ENCODE measurements at regions not wholly inside any gene's neighbourhood (a gene's known extent, or its start where the extent isn't known, plus 50 kb on each side); places are given as distances from the start of the nearest gene placed in this dataset.
"Not testable (repeated sequence)": the region's sequence is repeated elsewhere in the genome, so short reads cannot be mapped to it uniquely, and the experiment has no call there.

DNA sequence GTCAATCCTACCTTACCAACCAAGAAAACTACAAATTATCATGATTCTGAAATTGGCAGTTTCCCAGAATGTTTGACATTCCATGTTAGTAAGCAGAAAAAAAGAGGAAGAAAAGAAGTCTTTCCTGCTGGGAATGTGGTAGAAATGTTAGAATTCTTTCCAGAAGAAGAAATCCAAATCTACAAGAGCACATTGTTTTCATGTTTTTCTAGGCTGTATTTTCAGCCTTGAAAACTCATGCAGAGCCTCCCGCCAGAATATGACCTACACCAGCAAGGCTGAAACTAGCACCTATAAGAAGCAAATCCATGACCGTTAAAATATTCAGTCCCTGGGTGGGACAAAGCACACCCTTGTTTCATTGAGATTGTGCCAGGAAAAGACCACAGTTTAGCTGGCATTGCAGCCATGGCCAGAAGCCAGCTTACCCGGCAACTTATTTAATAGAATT, 259.4 kb downstream of the GJA1 start:
- Histone ChIP-seq H3K9me3 (ENCODE audit: control insufficient read depth, low read length) (no peaks in the 10 kb centered on the region), H3K4me1 (ENCODE audit: control insufficient read depth, insufficient read depth, low read length) (no peaks in the 10 kb centered on the region), H3K27ac (ENCODE audit: low read length) (no peak overlapping the region), H3K4me3 (ENCODE audit: low read length) (no peak overlapping the region), H3K27me3 (ENCODE audit: control insufficient read depth, insufficient read depth) (no peaks in the 10 kb centered on the region)
- intact Hi-C loops (cut with DNase I) = no loop called here
- DNase-seq = peak in 1 of 3 donors; percentile 26
- no peak for ATAC-seq
- WGBS = 42% methylated on average over 3 of the region's 3 CpGs

DNA sequence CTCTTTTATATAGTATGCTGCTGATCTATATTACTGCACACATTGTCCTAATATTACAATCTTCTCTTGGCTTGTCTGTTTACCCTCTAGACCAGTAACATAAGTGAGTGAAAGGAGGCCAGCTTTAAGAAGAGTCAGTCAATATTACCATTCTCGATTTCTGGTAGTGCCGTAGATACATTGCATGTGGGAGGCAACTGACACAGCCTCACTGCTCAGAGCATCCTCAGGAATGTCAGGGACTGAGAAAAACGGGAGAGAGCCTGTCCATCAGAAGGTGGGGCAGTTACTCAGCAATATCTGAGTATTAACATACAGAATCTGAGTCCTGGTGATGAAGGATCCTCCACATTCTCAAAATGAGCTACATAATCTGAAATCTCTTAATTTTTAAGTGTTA, 259.9 kb downstream of the GJA1 start:
- H3K9me3 ChIP-seq (ENCODE audit: control insufficient read depth, low read length) = no peaks in the 10 kb centered on the region
- no peak for ATAC-seq
- H3K27ac ChIP-seq (ENCODE audit: low read length) = no peak overlapping the region
- no peak overlapping the region for H3K4me3 ChIP-seq (ENCODE audit: low read length)
- intact Hi-C loops (cut with DNase I) = no loop called here
- no peak for DNase-seq
- H3K27me3 ChIP-seq (ENCODE audit: control insufficient read depth, insufficient read depth) = no peaks in the 10 kb centered on the region
- WGBS = 53% methylated on average over 3 of the region's 3 CpGs
- H3K4me1 ChIP-seq (ENCODE audit: control insufficient read depth, insufficient read depth, low read length) = no peaks in the 10 kb centered on the region

DNA sequence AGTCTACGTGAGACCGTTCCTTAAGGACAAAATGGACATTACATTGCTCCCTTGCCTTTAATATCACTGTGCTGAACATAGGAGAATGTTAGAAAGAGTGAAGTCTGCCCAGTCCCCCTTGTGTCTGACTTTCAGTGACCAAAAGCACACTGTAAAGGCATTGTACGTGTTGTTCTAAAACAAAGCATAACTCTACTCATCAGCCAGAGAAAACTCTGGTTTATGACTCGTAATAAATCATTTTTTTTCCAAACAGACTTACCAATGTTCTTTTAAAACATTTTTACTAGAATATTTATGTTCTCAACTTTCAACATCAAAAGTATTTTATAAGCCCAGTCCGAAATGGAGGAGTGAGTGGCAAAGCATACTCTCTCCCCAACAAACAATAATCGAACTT, 262.5 kb downstream of the GJA1 start:
- ATAC-seq (no peak), DNase-seq (no peak)
- no peaks in the 10 kb centered on the region for H3K27me3 ChIP-seq (ENCODE audit: control insufficient read depth, insufficient read depth)
- WGBS = 53% methylated on average over 6 of the region's 6 CpGs
- H3K27ac ChIP-seq (ENCODE audit: low read length) = no peak overlapping the region
- intact Hi-C loops (cut with DNase I) = no loop called here
- no peak overlapping the region for H3K4me3 ChIP-seq (ENCODE audit: low read length)
- no peaks in the 10 kb centered on the region for H3K9me3 ChIP-seq (ENCODE audit: control insufficient read depth, low read length)
- no peaks in the 10 kb centered on the region for H3K4me1 ChIP-seq (ENCODE audit: control insufficient read depth, insufficient read depth, low read length)

- Histone ChIP-seq H3K27me3 (ENCODE audit: control insufficient read depth, insufficient read depth) (no peaks in the 10 kb centered on the region), H3K4me3 (ENCODE audit: low read length) (no peak overlapping the region), H3K27ac (ENCODE audit: low read length) (no peak overlapping the region), H3K9me3 (ENCODE audit: control insufficient read depth, low read length) (no peaks in the 10 kb centered on the region), H3K4me1 (ENCODE audit: control insufficient read depth, insufficient read depth, low read length) (no peaks in the 10 kb centered on the region)
- intact Hi-C loops (cut with DNase I) = no loop called here
- DNase-seq = no peak
- ATAC-seq = no peak
These were observed 263.2 kb downstream of the GJA1 start for GRCh38 chr6:121698617-121699016.

DNA sequence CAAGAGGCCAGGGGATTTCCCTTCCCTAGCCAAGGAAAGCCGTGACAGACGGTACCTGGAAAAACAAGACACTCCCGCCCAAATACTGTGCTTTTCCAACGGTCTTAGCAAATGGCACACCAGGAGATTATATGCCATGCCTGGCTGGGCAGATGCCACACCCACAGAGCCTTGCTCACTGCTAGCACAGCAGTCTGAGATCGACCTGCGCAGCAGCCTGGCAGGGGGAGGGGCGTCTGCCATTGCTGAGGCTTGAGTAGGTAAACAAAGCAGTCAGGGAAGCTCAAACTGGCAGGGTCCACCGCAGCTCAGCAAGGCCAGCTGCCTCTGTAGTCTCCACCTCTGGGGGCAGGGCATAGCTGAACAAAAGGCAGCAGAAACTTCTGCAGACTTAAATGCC, 267.7 kb downstream of the GJA1 start:
- H3K4me3 ChIP-seq (ENCODE audit: low read length); H3K4me1 ChIP-seq (ENCODE audit: control insufficient read depth, insufficient read depth, low read length); H3K27me3 ChIP-seq (ENCODE audit: control insufficient read depth, insufficient read depth); intact Hi-C loops (cut with DNase I); H3K27ac ChIP-seq (ENCODE audit: low read length); ATAC-seq; H3K9me3 ChIP-seq (ENCODE audit: control insufficient read depth, low read length): not testable (repeated sequence)
- peak in 1 of 3 donors; percentile 17 for DNase-seq
- WGBS = 85% methylated on average over 8 of the region's 8 CpGs

DNA sequence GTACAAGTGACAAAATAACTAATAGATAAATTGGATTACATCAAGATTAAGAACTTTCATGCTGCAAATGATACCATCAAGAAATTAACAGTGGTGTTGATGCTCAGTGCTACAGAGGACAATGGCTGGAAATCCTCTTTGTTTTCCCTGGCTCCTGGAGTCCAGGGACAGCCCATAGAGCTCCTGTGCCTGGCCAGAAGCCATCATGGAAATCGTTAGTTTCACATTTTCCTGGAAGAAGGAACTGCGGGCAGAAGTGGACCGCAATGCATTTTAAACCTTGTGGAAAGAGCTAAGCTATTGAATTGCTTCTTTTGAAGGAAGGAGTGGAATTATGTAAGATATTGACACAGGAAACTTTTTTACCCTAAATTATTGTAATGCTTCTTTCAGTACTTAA, 276.0 kb downstream of the GJA1 start:
- peak in 2 of 3 donors; percentile 18 to 26 for DNase-seq
- Histone ChIP-seq H3K4me3 (ENCODE audit: low read length) (no peak overlapping the region), H3K4me1 (ENCODE audit: control insufficient read depth, insufficient read depth, low read length) (no peaks in the 10 kb centered on the region), H3K9me3 (ENCODE audit: control insufficient read depth, low read length) (no peaks in the 10 kb centered on the region), H3K27ac (ENCODE audit: low read length) (no peak overlapping the region), H3K27me3 (ENCODE audit: control insufficient read depth, insufficient read depth) (no peaks in the 10 kb centered on the region)
- WGBS = 57% methylated on average over 3 of the region's 3 CpGs
- ATAC-seq = peak; percentile 61 to 96
- intact Hi-C loops (cut with DNase I) = no loop called here

DNA sequence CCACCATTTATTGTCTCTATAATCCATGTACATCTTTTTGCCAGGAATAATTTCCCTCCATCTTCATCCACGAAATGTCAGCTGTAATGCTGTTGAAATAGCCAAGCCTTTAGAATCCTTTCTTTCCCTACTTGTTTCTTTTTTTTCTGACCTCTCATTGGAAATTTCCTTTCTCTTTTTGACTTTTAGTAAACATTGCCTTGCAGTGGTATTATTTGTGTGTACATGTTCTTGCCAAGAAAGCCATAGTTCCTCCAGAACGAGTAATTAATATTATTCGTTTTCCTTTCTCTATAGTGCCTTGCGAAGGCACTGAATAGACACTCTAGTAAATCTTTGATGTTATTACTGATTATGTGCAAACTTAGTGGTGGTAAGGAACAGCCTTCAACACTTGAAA, 282.2 kb downstream of the GJA1 start:
- Histone ChIP-seq H3K9me3 (ENCODE audit: control insufficient read depth, low read length) (no peaks in the 10 kb centered on the region), H3K4me1 (ENCODE audit: control insufficient read depth, insufficient read depth, low read length) (no peaks in the 10 kb centered on the region), H3K27me3 (ENCODE audit: control insufficient read depth, insufficient read depth) (no peaks in the 10 kb centered on the region), H3K27ac (ENCODE audit: low read length) (no peak overlapping the region), H3K4me3 (ENCODE audit: low read length) (no peak overlapping the region)
- no peak for ATAC-seq
- intact Hi-C loops (cut with DNase I) = no loop called here
- DNase-seq = no peak
- WGBS = 87% methylated on average over 4 of the region's 4 CpGs

- WGBS = 88% methylated on average over 1 of the region's 1 CpG
- DNase-seq; H3K27ac ChIP-seq (ENCODE audit: low read length); H3K27me3 ChIP-seq (ENCODE audit: control insufficient read depth, insufficient read depth); H3K4me3 ChIP-seq (ENCODE audit: low read length); H3K9me3 ChIP-seq (ENCODE audit: control insufficient read depth, low read length); intact Hi-C loops (cut with DNase I); ATAC-seq; H3K4me1 ChIP-seq (ENCODE audit: control insufficient read depth, insufficient read depth, low read length): not testable (repeated sequence)
These were observed 285.4 kb downstream of the GJA1 start for GRCh38 chr6:121720867-121721266.

DNA sequence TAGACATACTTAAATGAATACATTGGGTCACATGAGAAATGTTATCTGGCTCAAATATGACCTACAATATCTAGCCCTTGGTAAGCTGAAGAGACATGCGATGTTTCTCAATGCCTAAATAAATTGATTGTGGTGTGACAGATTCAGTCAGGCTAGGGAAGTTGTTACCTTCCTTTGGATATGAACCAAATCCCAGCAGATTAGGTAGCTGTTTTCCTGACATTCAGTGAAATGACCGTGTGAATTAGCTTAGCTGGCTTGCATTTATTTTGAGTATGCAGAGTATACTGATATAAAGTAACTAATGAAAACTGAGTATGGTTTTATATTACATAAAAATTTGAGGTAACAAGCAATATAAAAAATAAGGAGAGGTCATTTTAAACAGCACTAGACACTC, 288.2 kb downstream of the GJA1 start:
- WGBS = 53% methylated on average over 2 of the region's 2 CpGs
- no peak for DNase-seq
- no peak overlapping the region for H3K4me3 ChIP-seq (ENCODE audit: low read length)
- H3K27ac ChIP-seq (ENCODE audit: low read length) = no peak overlapping the region
- H3K9me3 ChIP-seq (ENCODE audit: control insufficient read depth, low read length) = no peaks in the 10 kb centered on the region
- no peaks in the 10 kb centered on the region for H3K4me1 ChIP-seq (ENCODE audit: control insufficient read depth, insufficient read depth, low read length)
- no peaks in the 10 kb centered on the region for H3K27me3 ChIP-seq (ENCODE audit: control insufficient read depth, insufficient read depth)
- no peak for ATAC-seq
- intact Hi-C loops (cut with DNase I) = no loop called here

GRCh38 chr6:121724576-121724975, 289.1 kb downstream of the GJA1 start:
- 65% methylated on average over 2 of the region's 2 CpGs for WGBS
- no peak for ATAC-seq

DNA sequence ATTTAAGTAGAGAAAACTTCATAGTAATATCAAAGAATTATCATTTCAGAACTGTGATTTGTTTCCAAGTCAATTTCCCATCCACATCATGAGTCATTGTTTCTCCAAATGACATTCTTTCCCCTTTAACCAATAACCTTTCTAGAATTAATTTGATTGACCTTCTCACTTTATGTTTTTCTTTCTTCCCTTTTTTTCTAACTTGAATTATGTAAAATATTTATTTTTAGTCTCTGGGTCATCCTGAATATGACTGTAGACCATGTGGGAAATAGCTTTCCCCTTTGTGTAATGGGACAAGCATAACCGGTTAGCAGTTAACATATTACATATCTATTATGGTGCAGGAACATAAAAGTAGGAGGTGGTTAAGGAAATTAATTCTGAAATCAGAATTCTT, 291.1 kb downstream of the GJA1 start:
- Histone ChIP-seq H3K9me3 (ENCODE audit: control insufficient read depth, low read length) (no peaks in the 10 kb centered on the region), H3K4me3 (ENCODE audit: low read length) (no peak overlapping the region), H3K27me3 (ENCODE audit: control insufficient read depth, insufficient read depth) (no peaks in the 10 kb centered on the region), H3K27ac (ENCODE audit: low read length) (no peak overlapping the region), H3K4me1 (ENCODE audit: control insufficient read depth, insufficient read depth, low read length) (no peaks in the 10 kb centered on the region)
- ATAC-seq = no peak
- no peak for DNase-seq
- 56% methylated on average over 1 of the region's 1 CpG for WGBS
- intact Hi-C loops (cut with DNase I) = no loop called here

More at GRCh38 chr6:121724576-121724975, 289.1 kb downstream of the GJA1 start:
- H3K27ac ChIP-seq (ENCODE audit: low read length) = no peak overlapping the region
- no peak for DNase-seq
- no peaks in the 10 kb centered on the region for H3K27me3 ChIP-seq (ENCODE audit: control insufficient read depth, insufficient read depth)
- no peaks in the 10 kb centered on the region for H3K4me1 ChIP-seq (ENCODE audit: control insufficient read depth, insufficient read depth, low read length)
- H3K4me3 ChIP-seq (ENCODE audit: low read length) = no peak overlapping the region
- no peaks in the 10 kb centered on the region for H3K9me3 ChIP-seq (ENCODE audit: control insufficient read depth, low read length)
- intact Hi-C loops (cut with DNase I) = no loop called here

- WGBS = 96% methylated on average over 5 of the region's 5 CpGs
- intact Hi-C loops (cut with DNase I) = no loop called here
These were observed 295.2 kb downstream of the GJA1 start for GRCh38 chr6:121730616-121731015.

More at GRCh38 chr6:121730616-121731015, 295.2 kb downstream of the GJA1 start:
- ATAC-seq (no peak), DNase-seq (no peak)
- no peaks in the 10 kb centered on the region for H3K27me3 ChIP-seq (ENCODE audit: control insufficient read depth, insufficient read depth)
- H3K9me3 ChIP-seq (ENCODE audit: control insufficient read depth, low read length) = no peaks in the 10 kb centered on the region
- no peaks in the 10 kb centered on the region for H3K4me1 ChIP-seq (ENCODE audit: control insufficient read depth, insufficient read depth, low read length)
- H3K27ac ChIP-seq (ENCODE audit: low read length) = no peak overlapping the region
- no peak overlapping the region for H3K4me3 ChIP-seq (ENCODE audit: low read length)

Measured in right cardiac atrium (tissue), 5 donors.